NCI-H146 treated with DMSO at 0.1 percent for 48 hours (cell line): ENCODE measurements at regions not wholly inside any gene's neighbourhood (a gene's known extent, or its start where the extent isn't known, plus 50 kb on each side); places are given as distances from the start of the nearest gene placed in this dataset.
"Not testable (repeated sequence)": the region's sequence is repeated elsewhere in the genome, so short reads cannot be mapped to it uniquely, and the experiment has no call there.

Experiments
- DNase-seq: peaks from one replicate; lab custom pipeline; 2025; ENCODE audit not compliant: unreplicated experiment; lab: John Stamatoyannopoulos, UW

GRCh38 chr10:56547163-56547562, 186.1 kb upstream of the ZWINT start:
- peak; percentile 41 for DNase-seq

GRCh38 chr10:56537984-56538383, 176.9 kb upstream of the ZWINT start:
- no peak for DNase-seq

DNA sequence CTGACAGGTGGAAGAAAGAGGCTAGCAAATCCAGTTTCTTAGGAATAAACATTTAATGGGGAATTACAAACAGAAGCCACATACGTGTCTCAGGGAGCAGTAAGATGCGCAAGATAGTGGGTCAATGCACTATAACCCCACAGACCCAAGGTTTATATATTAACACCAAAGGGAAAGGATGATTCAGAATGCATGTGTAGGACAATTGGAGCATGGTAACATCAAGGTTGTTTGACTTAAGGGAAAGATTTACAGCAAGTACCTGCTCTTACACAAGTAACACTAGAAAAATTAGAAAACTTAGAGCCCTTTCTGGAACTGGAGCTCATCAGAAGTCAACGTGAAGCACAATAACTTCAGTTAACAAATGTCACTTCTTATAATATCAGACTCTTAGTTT, 161.1 kb upstream of the ZWINT start:
- no peak for DNase-seq

- no peak for DNase-seq
These were observed 147.5 kb upstream of the ZWINT start for GRCh38 chr10:56508562-56508961.

DNA sequence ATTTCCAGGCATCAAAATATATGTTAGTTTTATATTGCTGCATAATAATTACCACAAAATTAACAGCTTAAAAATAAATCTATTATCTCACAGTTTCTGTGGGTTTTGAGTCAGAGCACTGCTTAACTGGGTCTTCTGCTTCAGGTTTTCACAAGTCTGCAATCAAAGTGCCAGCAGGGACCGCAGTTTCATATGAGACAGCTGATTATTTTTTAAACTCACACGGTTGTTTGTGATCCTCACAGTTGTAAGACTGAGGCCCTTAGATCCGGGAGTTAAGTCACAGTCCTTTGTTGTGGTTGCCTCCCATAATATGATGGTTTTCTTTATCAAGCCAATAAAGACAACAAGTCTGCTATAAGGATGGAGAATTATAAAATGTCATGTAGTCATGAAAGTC, 146.0 kb upstream of the ZWINT start:
- no peak for DNase-seq

DNA sequence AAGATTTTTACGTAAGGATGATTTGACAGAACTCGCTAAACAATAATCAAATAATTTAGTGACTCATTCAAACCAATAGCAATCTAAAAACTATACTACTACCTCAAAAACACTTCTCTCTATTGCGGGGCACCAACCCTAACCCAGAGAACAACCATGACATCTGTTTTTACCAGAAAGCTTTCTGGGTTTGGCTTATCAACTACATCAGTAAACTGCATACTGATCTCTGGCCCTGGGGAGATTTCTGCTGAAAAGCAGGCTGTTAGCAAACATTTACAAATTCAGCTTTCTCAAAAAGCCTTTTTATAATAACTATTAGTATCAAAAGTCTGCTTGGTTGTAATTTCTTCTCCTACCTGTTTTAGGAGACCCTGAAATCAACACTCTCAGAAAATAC, 144.5 kb upstream of the ZWINT start:
- DNase-seq: no peak

DNA sequence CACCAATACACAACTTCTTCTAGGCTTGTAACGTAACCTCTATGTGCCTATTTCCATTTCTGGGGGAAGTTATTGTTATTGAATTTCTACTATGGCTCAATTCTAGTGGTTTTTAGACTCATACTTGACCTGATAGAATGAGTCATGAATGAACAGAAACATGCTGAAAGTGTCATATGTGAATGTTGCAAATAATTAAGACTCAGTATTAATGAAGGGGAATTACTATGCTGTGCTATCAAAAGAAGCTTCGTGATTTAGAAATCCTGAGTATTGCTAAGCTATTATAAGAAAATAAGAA, 135.1 kb upstream of the ZWINT start:
- DNase-seq: no peak

GRCh38 chr10:56487746-56488145, 126.7 kb upstream of the ZWINT start:
- DNase-seq: no peak

DNA sequence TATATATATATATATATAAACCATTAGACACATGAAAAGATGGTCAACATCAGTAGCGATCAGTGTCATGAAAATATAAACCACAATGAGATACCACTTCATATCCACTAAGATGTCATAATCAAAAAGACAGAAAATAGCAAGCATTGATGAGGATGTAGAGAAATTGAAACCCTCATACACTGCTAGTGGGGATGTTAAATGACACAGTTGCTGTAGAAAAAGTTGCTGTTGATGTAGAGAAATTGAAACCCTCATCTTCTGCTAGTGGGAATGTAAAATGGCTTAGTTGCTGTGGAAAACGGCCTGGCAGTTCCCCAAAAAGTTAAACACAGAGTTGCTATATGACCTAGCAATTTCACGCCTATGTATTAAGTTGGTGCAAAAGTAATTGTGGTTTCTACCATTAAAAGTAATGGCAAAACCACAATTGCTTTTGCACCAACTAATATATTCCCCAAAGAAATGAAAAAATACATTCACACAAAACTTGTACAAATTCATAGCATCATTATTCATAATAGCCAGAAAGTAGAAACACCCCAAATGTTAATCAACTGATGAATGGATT, 120.5 kb upstream of the ZWINT start:
- no peak for DNase-seq

- DNase-seq: no peak
These were observed 111.9 kb upstream of the ZWINT start for GRCh38 chr10:56472978-56473377.

DNA sequence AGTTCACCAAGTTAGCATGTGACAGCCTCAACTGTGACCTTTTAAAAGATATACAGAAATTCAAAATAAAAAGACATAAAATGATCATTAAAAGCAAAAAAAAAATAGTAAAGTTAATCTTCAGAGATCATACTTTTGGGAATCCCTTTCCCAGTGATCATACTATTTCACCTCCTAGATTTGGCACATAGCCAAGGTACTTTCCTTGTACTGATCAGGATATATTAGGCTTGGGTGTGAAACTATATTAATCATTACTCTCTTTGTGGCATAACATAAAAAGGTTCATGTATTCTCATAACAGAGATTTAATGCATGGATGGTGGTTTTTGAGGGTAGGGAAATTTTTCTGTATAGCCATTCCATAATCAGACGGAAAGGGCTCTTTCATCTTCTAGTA, 109.6 kb upstream of the ZWINT start:
- no peak for DNase-seq

GRCh38 chr10:56469482-56469881, 108.4 kb upstream of the ZWINT start:
- DNase-seq: no peak

GRCh38 chr10:56466005-56466404, 104.9 kb upstream of the ZWINT start:
- no peak for DNase-seq

GRCh38 chr10:56449770-56450169, 88.7 kb upstream of the ZWINT start:
- DNase-seq: no peak

GRCh38 chr10:56447613-56448012, 86.6 kb upstream of the ZWINT start:
- not testable (repeated sequence) for DNase-seq

- not testable (repeated sequence) for DNase-seq
These were observed 80.3 kb upstream of the ZWINT start for GRCh38 chr10:56441337-56441736.
